AG20443 (cell line): ENCODE measurements at regions not wholly inside any gene's neighbourhood (a gene's known extent, or its start where the extent isn't known, plus 50 kb on each side); places are given as distances from the start of the nearest gene placed in this dataset.
A peak's percentile ranks its signal among the peaks of the same experiment; 100 is the strongest.

ENCODE experiments used
- DNase-seq: peaks from one replicate; pipeline ENCODE4 v3.0.0; 2012; ENCODE audit warnings: low spot score, mixed read lengths

DNA sequence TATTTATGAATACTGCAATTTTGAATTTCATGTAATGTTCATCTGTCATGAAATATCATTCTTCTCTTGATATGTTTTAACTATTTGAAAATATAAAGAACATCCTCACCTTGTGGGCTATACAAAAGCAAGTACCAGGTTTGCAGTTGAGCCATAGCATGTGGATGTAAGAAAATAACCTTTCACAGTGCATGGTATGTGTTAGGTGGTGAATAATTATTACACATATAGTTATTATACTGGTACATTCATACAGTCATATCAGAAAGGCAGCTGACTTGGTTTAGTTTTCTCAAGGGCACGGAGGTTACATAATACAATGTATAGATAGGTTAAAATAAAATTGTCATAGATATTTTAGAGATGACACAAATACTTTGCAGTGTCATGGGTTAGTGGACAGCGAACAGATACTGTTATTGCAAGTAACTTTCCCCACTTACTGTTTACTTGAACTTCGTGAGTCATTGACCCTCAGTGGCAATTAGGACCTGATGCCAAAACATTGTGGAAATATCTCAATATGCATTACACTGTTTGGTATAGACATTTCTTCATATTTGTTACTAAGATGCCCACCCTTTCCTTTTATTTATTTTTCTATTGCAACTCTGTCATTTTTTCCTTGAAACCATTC lies 445.4 kb upstream of the GOT2 start:
- no peak for DNase-seq

DNA sequence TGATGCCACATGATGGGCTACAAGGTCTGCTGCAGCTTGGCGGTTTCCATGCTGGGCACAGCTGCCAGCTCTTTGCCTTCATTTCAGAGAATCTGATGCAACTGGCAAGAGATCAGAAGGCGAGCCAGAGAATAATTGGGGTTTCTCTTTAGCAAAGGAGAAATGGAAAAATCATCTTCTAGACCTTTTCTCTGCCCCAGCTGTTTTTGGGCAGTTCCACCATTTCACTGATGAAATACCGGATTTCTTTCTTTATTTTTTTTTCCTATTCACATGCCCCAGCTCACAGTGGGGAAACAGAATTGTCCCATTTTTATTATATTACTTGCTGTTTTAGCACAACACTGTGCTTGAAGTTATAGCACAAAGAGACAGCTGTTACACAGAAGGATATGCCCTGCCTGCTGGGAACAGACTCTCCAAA lies 439.3 kb upstream of the GOT2 start:
- no peak for DNase-seq

DNA sequence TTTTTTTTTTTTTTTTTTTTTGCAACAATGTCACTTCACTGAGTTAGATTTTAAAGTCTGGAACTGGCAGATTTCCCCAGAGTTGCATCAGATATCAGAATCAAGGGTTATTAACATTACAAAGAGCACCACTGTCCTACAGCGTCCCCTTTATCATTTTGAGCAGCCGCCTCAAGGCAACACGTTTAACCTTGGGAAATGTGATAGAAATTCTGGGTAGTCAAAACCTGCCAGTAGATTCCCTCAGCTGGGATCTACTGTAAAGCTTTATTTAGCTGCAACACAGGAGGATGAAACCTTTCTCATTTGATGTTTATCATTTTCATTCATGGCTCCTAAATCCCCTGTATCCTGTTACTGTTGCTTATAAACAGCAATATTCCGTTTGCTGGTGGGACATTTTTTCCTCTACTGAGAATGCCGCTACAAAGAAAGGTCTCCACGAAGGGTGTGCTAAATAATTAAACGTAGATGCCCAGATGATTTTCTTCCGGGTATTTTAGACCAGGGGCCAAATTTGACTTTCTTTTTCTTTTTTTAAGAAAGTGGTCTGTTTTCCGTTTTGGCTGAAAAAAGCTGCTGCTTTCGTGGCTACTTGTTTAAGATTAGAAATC lies 436.1 kb upstream of the GOT2 start:
- DNase-seq: no peak

DNA sequence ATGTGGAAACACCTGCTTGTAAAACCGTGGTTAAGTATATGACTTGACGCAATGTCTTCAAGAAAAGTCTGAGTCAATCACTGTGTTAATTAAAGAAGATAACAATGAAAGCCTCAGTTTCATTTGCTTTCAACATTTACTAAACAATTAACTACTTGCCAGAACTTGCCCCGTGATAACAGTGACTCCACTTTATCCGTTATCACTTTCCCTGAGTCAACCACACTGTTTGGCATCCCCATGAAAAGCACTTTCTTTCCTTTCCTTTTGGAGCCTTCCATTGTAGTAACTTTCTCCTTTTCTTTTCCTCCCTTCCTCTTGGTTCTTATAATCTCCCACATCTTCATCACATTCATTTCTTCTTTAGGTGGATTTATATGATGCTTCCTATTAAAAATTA lies 435.1 kb upstream of the GOT2 start:
- DNase-seq: no peak

DNA sequence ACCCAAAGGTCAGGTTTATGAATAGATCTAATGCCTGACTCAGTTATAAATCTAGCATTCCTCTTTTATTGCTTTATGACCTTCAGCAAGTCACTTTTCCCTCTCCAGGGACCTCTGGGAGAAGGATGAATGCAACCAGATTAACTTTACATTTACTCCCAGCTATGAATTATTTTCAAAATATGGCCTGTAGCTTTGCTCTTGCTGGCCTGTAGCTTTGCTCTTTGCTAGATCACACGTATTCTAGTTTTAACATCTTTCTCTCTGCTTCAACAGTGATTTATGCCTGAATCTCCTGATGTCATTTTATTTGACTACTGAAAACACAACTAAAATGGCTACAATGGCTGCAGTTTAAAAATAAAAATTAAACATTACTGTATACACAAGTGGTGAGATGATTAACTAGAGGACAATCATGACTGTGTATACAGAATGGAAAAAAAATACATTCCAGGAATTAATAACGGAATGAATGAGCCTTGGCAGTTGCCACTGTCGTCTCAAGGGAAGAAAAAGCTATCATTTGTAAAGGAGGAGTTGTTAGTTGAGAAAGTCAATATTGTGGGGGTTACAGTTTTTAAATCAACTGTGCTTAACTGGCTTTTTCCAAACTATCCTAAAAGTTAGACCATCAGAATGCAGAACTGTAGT lies 434.5 kb upstream of the GOT2 start:
- DNase-seq: no peak

DNA sequence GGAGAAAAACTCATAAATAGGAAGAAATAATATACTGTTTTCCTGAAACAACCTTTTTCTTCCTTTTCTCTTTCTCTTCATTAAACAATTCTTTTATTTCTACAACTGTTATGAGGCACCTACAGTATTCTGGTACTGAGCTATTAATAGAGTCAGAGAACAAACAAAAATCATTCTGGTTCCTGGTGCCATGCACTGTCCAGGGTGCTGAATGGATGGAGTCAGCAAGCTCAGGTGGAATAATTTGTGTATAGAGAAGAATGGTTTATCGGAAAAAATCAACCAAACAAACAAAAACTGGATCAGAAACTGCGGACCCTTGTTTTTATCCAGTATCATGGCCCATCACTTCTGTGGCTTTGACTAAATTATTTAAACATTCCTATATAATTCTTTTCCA lies 430.3 kb upstream of the GOT2 start:
- peak; percentile 11 for DNase-seq

DNA sequence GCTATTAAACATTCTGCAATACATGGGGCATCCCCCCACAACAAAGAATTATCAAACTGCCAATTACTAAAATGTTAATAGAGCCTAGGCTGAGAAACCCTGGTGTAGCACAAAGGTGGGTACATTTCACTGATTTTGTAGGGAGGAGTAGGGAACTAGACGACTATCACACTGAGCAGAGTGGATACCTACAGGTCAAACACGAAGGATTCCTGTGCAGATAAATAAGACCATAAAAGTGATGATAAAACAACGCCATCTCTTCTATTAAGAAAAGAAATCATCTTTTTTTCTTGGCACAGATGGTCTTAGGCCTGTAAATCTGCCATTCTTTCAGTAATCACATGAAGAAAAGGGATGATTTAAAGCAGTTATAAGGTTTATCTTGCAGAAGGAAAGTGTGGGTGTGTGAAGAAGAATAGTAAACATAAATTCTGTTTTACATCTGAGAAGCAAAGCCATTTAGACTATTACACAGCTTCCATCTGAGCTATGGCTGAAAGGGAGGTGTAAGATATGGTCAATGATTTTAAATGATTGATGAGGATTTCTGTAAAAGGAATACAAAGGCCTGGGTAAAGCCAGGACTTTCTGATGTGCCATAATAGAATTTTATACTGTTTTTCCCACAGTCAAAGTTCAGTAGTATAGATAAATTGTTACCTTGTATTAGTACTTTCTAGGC lies 429.4 kb upstream of the GOT2 start:
- DNase-seq: no peak

DNA sequence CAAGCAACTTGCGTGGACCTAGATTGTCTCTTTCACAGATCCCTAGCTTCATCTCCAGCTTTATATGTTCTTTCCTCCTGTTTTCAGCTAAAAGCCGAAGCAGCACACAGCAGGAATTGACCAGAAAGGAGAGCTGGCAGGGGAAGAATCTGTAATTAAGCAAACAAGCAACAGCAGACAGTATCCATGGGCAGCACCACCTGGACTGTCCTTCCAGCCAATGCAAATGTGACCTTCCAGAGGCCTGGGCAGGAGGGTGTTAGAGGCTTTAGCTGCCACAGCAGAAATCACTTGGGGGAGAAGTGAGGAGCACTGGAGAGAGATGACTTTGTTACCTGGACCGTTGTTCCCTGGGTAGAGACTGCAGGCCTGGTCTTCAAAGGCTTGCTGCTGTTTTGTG lies 427.6 kb upstream of the GOT2 start:
- no peak for DNase-seq

DNA sequence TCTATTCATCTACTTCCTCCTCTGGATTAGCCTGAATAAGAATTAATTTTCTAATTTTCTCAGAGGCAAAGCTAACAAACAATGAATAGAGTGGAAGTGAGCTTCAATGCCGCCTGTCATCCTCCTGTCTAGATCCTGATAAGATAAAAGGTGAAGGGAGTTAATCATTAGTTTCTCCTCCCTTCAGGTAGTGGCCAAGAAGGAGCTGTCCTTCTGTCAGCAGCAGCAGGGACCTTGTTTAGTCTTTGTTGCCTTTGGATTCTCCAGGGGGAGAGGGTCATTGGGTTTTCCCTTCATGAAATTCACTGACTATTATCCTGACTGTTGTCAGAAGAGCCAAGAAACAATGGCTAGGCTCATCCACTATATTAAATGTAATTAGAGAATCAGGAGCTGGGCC lies 420.2 kb upstream of the GOT2 start:
- no peak for DNase-seq

DNA sequence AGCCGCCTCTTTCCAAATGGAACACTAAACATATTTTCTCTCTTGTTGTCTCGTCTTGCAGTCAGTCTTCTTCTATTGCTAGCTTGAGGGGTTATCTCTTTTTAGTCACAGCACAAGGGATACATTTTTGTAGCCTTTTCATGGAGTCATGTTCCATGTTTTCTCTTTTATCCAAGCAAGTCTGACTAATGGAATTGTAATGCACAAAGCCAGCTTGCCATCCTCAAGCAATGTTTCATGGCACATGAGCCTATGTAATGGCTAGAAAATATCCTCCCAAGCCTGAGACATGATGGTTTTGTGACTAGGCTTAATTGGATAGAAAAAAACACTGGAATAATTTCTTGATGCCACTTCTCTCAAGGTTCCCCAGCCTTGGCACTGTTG lies 414.6 kb upstream of the GOT2 start:
- peak; percentile 45 for DNase-seq

DNA sequence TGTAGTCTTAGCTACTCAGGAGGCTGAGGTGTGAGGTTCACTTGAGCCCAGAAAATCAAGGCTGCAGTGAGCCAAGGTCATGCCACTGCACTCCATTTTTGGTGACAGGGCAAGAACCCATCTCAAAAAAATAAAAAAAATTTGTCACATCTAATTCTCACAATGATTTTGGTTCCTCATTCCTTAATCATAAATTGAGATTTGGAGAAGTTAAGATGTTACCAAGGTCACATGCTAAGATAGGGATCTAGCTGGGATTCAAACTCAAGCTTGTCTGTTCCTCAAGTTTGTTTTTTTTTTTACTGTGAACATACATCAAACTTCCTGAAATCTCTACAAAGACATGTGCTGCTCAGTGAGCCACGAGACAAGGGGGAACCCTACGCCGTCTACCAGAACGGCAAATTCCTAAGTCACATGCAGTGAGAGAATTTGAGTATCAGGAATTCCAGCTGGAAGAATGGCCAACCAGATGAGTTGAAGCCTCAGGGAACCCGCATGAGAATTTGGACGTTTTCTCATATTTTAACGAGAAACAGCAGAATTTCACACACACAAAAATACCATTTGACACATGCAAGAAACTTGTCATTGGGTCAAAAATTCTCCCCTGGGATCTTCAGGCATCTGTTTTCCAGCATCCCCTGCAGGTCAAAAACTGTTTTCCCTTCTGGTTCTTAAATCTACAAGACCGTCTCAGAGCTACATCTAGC lies 414.1 kb upstream of the GOT2 start:
- DNase-seq: peak; percentile 55

DNA sequence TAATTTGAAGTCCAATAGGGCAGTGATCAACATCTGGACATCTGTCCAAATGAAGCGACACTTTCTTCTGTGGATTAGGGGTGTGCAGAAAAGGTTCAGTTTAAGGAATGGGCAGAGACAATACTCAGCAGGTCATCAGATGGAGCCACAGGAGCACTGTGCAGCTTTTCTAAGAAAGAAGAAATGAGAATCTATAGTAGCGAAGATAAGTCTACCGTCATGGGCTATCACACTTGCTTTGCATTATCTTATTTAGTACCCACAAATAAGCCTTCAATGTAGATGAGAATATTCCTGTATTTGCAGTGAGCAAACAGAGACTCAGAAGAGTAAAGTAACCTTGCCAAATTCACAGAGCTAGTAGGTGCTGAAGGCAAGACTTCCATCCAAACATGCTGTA lies 412.0 kb upstream of the GOT2 start:
- no peak for DNase-seq

DNA sequence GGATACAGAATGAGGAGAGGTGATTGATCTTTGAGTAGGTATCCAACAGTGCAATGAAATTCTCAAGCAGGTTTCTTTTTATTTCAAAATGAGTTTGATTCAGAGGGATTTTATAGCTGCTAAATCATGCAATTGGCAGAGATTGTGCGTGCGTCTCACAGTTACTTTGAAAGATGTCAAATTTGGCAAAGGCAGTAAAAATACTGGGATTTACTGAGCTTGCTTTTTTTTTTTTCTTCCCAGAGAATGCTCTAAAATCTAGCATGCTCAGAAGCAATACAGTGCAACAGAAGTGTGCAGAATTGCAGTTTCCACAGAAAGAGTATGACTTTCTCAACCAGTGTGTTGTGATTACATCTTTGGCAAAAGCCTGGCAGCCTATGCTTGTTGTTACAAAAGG lies 410.7 kb upstream of the GOT2 start:
- DNase-seq: no peak

DNA sequence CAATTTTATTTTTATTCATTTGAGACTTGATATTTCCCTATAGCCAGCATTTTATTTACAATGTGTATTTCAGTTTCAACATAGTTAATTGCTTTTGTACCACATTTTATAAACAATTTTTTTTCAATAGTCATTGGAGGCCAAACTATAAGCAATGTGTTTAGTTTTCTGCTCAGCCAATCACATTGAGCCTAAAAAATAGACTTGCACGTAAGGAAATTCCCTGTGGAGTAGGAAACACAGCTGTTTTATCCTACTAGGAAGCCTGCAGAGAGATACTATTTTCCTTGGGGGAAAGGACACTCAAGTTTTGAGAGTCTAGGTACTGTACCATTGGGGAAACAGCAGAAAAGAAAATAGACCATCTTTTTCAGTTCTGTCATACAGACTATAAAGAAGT lies 410.2 kb upstream of the GOT2 start:
- DNase-seq: no peak

DNA sequence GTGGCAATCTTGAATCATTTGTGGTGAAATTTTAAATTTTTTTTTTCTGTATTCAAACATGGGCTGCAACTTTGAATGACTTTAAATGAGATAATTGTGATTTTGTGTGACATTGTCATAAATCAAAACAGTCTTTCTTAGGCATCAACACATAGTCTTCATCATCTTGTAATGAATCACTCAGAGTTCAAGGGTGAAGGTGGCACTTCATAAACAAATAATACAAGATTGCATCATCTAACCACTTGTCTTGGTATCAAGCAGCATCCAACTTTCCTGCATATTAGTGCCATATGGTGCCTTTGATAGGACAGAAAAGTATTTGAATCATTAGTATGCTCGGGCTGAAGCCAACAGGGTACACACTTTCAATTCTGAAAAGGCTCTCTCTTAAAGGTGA lies 392.4 kb upstream of the GOT2 start:
- no peak for DNase-seq

DNA sequence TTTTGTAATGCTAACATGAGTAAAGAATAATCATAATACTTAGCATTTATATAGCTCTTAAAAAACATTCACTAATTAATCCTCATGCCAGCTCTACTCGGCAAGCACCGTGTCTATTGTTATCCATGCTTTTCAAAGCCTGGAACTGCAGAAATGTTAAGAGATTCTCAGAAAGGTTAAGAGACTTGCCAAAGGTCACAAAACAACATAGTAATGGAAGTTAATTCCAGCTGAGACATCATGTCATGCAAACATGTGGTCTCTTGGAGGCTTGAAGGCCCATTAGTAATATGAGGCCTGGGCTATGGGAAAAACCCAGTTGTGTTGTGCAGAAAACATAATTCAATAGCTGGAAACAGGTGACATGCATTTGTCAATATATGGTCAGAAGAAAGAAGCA lies 389.9 kb upstream of the GOT2 start:
- no peak for DNase-seq

DNA sequence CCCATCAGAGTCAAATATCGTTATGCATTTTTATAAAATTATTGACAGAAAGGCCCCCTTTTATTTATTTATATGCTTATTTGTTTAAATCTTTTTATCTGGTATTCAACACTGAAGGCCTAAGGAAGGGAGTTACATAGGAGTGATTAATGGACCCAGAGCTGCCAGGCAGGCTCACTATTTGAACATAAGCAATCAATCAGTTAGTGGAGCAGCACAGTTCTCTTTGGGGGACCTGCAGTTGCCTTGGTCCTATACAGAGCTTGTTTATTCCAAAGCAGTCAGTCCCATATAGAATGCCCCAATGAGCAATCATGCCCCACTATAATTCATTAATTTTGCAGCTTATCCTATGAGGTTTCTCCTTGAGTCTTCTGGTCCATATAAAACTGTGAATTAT lies 389.4 kb upstream of the GOT2 start:
- DNase-seq: no peak

DNA sequence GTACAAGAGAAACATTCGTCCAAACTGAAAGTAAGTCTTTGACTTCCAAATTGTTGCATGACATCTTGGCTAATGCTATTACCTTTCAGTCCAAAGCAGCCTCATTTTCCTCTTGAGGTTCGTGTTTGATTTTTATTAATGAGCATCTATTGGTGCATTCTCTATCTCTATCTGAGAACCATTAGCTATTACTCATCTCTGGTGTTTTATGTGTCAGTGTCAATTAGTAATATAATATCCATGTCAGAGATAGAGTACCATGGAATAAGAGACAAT lies 388.1 kb upstream of the GOT2 start:
- no peak for DNase-seq

DNA sequence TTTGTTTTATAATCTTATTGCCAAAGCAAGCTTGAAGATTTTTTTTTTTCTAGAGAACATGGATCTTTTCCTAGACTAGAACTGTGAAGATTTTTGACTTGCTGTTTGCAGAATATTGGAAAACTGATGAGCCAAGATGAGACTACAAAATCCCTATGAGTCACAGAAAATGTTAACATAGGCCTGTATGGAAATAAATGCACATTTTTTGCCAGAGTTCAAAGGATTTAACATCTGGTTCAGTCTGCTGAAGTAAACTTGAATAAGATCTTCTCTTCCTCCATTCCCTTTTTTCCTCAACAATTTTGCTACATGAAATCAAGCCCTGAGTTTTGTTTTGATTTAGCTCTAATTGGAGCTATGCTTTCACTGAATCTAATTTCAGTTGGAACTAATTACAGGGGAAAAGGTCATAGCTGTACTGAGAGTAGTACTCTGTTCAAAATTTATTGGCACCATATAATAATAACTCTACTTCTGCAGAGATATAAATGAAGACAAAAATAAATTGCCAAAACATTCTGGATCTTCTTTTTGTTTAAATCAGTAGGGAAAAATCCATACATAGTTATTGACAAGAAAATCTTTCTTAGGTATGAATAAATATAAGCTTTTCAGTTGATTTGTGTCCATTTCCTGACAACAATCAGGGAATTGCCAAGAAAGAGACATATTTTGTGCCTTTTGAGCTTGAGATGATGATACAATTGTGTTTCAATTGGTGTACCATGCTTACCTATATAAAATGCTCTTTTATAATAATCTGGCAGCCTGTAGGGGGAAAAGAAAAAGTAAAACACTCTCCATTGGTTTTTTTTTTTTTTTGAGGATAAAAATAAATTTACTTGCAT lies 387.5 kb upstream of the GOT2 start:
- DNase-seq: no peak

DNA sequence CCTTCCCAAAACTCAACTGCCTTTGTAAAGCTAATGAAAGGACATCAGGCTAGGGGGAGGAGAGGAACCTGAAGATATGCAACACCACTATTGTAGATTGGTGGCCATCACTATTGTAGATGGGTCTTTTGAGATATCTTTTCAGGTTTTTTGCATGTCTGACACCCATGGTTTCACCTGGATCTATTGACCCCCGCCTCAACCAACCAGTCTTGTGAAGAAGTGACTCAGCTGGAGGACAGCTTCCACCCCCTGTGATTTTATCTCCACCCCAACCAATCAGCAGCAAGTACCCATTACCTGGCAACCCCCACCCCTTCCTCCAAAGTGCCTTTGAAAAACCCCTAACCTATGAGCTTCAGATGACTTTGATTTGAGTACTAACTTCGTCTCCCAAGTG lies 382.6 kb upstream of the GOT2 start:
- DNase-seq: no peak

DNA sequence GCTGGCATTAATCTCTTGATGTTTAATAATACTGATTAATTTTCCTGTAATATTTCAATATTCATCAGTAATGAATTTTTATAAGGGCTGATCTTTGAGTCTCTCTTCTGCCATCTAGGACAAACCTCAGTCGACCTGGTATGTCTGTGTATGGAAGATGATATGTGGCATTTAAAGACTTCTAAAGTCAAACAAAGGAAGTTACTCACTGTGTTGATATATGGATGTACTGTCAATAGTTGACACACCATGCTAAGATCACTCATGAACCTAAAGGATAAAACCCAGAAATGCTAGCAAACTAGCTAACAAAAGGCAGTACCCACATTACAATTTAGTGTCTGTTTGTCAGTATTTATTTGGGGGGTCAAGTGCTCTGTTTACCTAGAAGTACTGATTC lies 380.7 kb upstream of the GOT2 start:
- no peak for DNase-seq
